ENCODE measurements at regions not wholly inside any gene's neighbourhood (a gene's known extent, or its start where the extent isn't known, plus 50 kb on each side); places are given as distances from the start of the nearest gene placed in this dataset.
"Not testable (repeated sequence)": the region's sequence is repeated elsewhere in the genome, so short reads cannot be mapped to it uniquely, and the experiment has no call there.

GRCh38 chr10:80728354-80728753 lies 190.7 kb downstream of the SH2D4B start:
- not testable (repeated sequence) for TF ChIP-seq CTCF, POLR2AphosphoS5, POLR2A (IDR thresholded peaks at IDR 0.05)

Data from breast epithelium (tissue), 3 donors.